ENCODE measurements at regions not wholly inside any gene's neighbourhood (a gene's known extent, or its start where the extent isn't known, plus 50 kb on each side); places are given as distances from the start of the nearest gene placed in this dataset.
"Not testable (repeated sequence)": the region's sequence is repeated elsewhere in the genome, so short reads cannot be mapped to it uniquely, and the experiment has no call there.

GRCh38 chr5:87732875-87733768 lies 320.4 kb upstream of the CCNH start:
- Histone ChIP-seq H3K4me1 (ENCODE audit: control insufficient read depth, extremely low read depth, insufficient read depth, low read length) (no peaks in the 10 kb centered on the region), H3K79me2 (ENCODE audit: control insufficient read depth, insufficient read depth, low read length) (no peaks in the 10 kb centered on the region), H2AFZ (ENCODE audit: low read length) (no peak overlapping the region), H3K36me3 (ENCODE audit: control insufficient read depth, insufficient read depth, low read length) (no peaks in the 10 kb centered on the region), H3K9ac (ENCODE audit: insufficient read depth, low read length) (no peak overlapping the region), H3K9me3 (ENCODE audit: control insufficient read depth, insufficient read depth, low read depth, low read length) (no peaks in the 10 kb centered on the region), H4K20me1 (ENCODE audit: control insufficient read depth, extremely low read depth, insufficient read depth, low read length) (no peaks in the 10 kb centered on the region), H3K4me3 (replicated peaks in 1 of 4; ENCODE audit: control extremely low read depth in 1 of 4, insufficient read depth in 1 of 4, low read depth in 3 of 4, low read length in 4 of 4) (no peak overlapping the region), H3K4me2 (ENCODE audit: extremely low read depth, insufficient read depth, low read length) (no peak overlapping the region), H3K27ac (ENCODE audit: insufficient read depth, low read length) (no peak overlapping the region), H3K27me3 (ENCODE audit: control insufficient read depth, insufficient read depth, low read length) (no peaks in the 10 kb centered on the region)
- no peak for TF ChIP-seq EZH2 (IDR thresholded peaks at IDR 0.05; ENCODE audit: low read length, missing control alignments)
- TF ChIP-seq CTCF (conservative IDR thresholded peaks at IDR 0.05 in 1 of 2, IDR thresholded peaks at IDR 0.05 in 1 of 2; ENCODE audit: low read depth in 1 of 2, low read length in 2 of 2) = no peak
- no peak for DNase-seq (ENCODE audit: low read depth in 2 of 2)

DNA sequence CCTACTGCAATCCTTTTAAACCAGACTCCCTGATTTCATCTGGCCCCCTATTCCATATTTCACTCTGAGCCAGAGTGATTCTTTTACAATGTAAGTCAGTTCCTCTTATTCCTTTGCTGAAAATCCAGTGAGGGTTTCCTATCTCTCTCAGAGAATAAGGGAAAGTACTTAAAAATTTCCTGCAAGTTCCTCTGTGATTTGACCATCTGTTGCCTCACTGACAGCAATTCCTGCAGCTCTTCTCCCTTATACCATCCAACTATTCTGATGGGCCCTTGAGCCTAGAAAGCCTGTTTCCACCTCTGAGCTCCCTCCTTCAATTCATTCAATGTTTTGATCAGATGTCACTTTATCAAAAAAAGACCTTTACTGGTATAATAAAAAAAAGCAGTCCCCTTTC lies 317.1 kb upstream of the CCNH start:
- H3K4me1 ChIP-seq (ENCODE audit: control insufficient read depth, extremely low read depth, insufficient read depth, low read length) = no peaks in the 10 kb centered on the region
- H3K27me3 ChIP-seq (ENCODE audit: control insufficient read depth, insufficient read depth, low read length) = no peaks in the 10 kb centered on the region
- H3K79me2 ChIP-seq (ENCODE audit: control insufficient read depth, insufficient read depth, low read length) = no peaks in the 10 kb centered on the region
- DNase-seq (ENCODE audit: low read depth in 2 of 2) = no peak
- H3K4me2 ChIP-seq (ENCODE audit: extremely low read depth, insufficient read depth, low read length) = no peak overlapping the region
- H4K20me1 ChIP-seq (ENCODE audit: control insufficient read depth, extremely low read depth, insufficient read depth, low read length) = no peaks in the 10 kb centered on the region
- no peak overlapping the region for H3K9ac ChIP-seq (ENCODE audit: insufficient read depth, low read length)
- H3K36me3 ChIP-seq (ENCODE audit: control insufficient read depth, insufficient read depth, low read length) = no peaks in the 10 kb centered on the region
- H2AFZ ChIP-seq (ENCODE audit: low read length) = no peak overlapping the region
- H3K4me3 ChIP-seq (replicated peaks in 1 of 4; ENCODE audit: control extremely low read depth in 1 of 4, insufficient read depth in 1 of 4, low read depth in 3 of 4, low read length in 4 of 4) = no peak overlapping the region
- no peak overlapping the region for H3K27ac ChIP-seq (ENCODE audit: insufficient read depth, low read length)
- H3K9me3 ChIP-seq (ENCODE audit: control insufficient read depth, insufficient read depth, low read depth, low read length) = no peaks in the 10 kb centered on the region
- TF ChIP-seq CTCF (conservative IDR thresholded peaks at IDR 0.05 in 1 of 2, IDR thresholded peaks at IDR 0.05 in 1 of 2; ENCODE audit: low read depth in 1 of 2, low read length in 2 of 2) (no peak), EZH2 (IDR thresholded peaks at IDR 0.05; ENCODE audit: low read length, missing control alignments) (no peak)

DNA sequence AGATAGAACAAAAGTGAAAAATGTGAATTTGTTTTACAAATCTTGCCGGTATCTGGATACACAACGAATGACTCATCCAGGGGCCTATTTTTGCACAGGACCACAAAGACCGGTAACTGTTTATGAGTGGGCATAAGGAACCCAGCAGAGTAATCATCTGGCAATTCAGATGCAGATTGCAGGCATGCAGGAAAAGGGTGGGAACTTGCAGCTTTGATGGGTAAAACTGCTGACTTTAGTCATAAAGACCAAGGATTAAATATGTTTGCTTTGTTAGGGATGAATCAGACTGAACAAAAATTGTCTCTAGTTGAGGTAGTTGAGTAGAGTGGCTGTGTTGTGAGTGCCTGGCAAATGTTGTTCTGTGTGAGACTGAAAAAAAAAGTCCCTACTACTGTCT lies 309.6 kb upstream of the CCNH start:
- H3K9me3 ChIP-seq (ENCODE audit: control insufficient read depth, insufficient read depth, low read depth, low read length) = no peaks in the 10 kb centered on the region
- no peaks in the 10 kb centered on the region for H4K20me1 ChIP-seq (ENCODE audit: control insufficient read depth, extremely low read depth, insufficient read depth, low read length)
- H3K27ac ChIP-seq (ENCODE audit: insufficient read depth, low read length) = no peak overlapping the region
- peak in 1 of 2 donors; percentile 86 for DNase-seq (ENCODE audit: low read depth in 2 of 2)
- H3K27me3 ChIP-seq (ENCODE audit: control insufficient read depth, insufficient read depth, low read length) = no peaks in the 10 kb centered on the region
- H3K36me3 ChIP-seq (ENCODE audit: control insufficient read depth, insufficient read depth, low read length) = no peaks in the 10 kb centered on the region
- H2AFZ ChIP-seq (ENCODE audit: low read length) = no peak overlapping the region
- no peak overlapping the region for H3K9ac ChIP-seq (ENCODE audit: insufficient read depth, low read length)
- H3K4me2 ChIP-seq (ENCODE audit: extremely low read depth, insufficient read depth, low read length) = no peak overlapping the region
- H3K4me1 ChIP-seq (ENCODE audit: control insufficient read depth, extremely low read depth, insufficient read depth, low read length) = no peaks in the 10 kb centered on the region
- H3K79me2 ChIP-seq (ENCODE audit: control insufficient read depth, insufficient read depth, low read length) = no peaks in the 10 kb centered on the region
- no peak overlapping the region for H3K4me3 ChIP-seq (replicated peaks in 1 of 4; ENCODE audit: control extremely low read depth in 1 of 4, insufficient read depth in 1 of 4, low read depth in 3 of 4, low read length in 4 of 4)
- TF ChIP-seq CTCF (conservative IDR thresholded peaks at IDR 0.05 in 1 of 2, IDR thresholded peaks at IDR 0.05 in 1 of 2; ENCODE audit: low read depth in 1 of 2, low read length in 2 of 2) (no peak), EZH2 (IDR thresholded peaks at IDR 0.05; ENCODE audit: low read length, missing control alignments) (no peak)

DNA sequence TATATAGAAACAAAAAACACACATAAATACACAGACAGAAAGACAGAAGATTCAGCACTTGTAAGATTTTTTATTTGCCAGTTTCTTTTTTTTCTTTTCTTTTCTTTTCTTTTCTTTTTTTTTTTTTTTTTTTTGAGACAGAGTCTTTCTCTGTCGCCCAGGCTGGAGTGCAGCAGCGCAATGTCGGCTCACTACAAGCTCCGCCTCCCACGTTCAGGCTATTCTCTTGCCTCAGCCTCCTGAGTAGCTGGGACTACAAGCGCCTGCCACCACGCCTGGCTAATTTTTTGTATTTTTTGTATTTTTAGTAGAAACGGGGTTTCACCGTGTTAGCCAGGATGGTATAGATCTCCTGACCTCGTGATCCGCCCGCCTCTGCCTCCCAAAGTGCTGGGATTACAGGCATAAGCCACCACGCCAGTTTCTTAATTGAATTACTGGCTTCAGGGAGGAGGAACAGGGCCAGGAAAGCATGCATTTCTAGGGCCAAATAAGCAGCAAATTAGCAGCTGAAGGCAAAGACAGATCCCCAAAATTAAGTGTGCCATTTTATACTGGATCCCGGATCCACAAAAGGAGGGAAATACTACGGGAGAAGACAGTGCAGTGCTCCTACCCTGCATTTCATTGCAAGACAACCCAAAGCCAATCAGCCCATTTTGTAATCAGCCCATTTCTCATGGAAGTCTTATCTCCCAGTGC lies 305.6 kb upstream of the CCNH start:
- not testable (repeated sequence) for H3K4me2 ChIP-seq (ENCODE audit: extremely low read depth, insufficient read depth, low read length)

More for the DNA sequence above, 305.6 kb upstream of the CCNH start:
- DNase-seq (ENCODE audit: low read depth in 2 of 2); H3K4me3 ChIP-seq (replicated peaks in 1 of 4; ENCODE audit: control extremely low read depth in 1 of 4, insufficient read depth in 1 of 4, low read depth in 3 of 4, low read length in 4 of 4); H3K79me2 ChIP-seq (ENCODE audit: control insufficient read depth, insufficient read depth, low read length); H4K20me1 ChIP-seq (ENCODE audit: control insufficient read depth, extremely low read depth, insufficient read depth, low read length); H3K27ac ChIP-seq (ENCODE audit: insufficient read depth, low read length); H3K36me3 ChIP-seq (ENCODE audit: control insufficient read depth, insufficient read depth, low read length); H3K4me1 ChIP-seq (ENCODE audit: control insufficient read depth, extremely low read depth, insufficient read depth, low read length); H2AFZ ChIP-seq (ENCODE audit: low read length); H3K27me3 ChIP-seq (ENCODE audit: control insufficient read depth, insufficient read depth, low read length); H3K9ac ChIP-seq (ENCODE audit: insufficient read depth, low read length); H3K9me3 ChIP-seq (ENCODE audit: control insufficient read depth, insufficient read depth, low read depth, low read length): not testable (repeated sequence)
